HG02852 (cell line): ENCODE measurements at regions not wholly inside any gene's neighbourhood (a gene's known extent, or its start where the extent isn't known, plus 50 kb on each side); places are given as distances from the start of the nearest gene placed in this dataset.

Experiments used
- ATAC-seq: cut with Tn5 transposase; IDR thresholded peaks from one replicate; pipeline ENCODE4 v1.9.1; 2021; ENCODE audit warnings: mild to moderate bottlenecking, moderate library complexity; ENCODE audit not compliant: unreplicated experiment

DNA sequence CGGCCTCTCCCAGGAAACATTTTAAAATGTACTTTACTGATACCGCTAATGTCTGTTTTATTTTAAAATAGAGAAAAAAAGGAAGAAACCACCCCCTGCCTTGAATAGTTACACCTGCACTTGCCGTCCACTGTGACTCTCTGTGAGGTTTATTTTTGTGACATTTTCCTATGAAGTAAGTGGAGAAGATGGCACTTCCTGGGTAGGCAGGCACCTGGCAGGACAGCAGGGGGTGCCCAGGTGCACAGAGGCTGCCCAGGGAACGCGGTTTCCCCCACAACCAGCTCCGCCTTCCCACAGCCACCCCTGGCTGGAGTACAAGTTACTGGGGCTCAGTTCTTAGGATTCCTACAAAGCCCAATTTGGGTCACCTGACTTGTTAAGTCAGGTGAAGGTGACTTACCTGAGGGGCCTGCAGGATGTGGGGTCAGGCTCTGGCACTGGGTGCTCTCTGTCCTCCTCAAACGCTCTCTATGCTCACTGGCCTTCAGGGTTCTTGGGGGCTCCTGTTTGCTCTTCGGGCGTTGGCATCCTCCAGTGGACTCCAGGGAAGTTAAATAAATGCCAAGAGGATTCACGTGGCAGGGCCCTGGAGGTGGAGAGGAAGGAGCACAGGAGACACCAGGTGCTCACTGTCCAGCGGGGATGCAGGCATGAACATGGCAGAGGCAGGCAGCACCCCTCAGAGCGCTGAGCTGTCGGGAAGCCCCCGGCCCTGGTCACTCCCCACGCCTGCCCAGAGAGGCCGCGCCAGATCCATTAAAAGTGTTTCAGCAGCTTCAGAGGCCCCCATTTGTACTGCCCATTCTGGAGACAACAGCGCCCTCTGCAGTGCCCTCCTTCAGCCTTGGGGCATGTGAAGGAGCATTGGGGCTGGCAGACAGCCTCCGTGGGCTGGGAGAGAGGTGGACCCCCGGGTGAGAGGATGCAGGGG is 1021.2 kb downstream of the TBC1D22A start:
- ATAC-seq = no peak

DNA sequence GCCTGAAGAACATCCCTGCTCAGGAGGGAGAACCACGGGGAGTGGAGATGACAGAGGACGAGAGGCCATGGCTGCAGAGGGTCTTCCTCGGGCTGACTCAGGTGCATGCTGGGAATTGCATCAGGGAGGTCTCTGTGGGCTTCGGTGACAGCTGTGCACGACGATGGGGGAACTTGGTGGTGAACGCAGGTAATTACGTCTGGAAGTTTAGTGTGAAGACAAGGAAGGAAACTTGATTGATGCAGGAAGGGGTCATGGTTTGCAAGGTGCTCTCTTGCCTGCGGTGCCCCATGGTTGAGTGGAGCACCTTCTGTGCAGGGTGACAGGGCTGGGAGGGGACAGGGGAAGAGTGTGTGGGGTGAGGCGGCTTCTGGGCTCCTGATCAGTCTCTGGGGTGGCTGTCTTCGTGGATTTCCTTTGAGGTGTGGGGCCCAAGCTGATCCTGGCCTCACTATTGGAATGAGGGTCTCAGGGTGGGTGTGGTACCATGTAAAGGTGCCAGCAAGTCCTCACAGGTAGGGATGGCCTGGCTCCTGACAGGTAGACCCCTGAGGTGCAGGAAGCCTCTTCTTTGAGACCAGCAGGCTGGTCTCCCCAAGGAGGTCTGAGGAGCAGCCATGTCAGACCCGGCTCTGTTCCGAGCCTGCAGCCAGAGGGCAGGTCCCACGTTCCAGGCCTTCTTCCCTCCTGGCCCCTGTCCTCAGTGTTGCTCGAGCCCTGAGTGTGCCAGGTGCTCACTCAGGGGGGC is 1020.1 kb downstream of the TBC1D22A start:
- no peak for ATAC-seq

DNA sequence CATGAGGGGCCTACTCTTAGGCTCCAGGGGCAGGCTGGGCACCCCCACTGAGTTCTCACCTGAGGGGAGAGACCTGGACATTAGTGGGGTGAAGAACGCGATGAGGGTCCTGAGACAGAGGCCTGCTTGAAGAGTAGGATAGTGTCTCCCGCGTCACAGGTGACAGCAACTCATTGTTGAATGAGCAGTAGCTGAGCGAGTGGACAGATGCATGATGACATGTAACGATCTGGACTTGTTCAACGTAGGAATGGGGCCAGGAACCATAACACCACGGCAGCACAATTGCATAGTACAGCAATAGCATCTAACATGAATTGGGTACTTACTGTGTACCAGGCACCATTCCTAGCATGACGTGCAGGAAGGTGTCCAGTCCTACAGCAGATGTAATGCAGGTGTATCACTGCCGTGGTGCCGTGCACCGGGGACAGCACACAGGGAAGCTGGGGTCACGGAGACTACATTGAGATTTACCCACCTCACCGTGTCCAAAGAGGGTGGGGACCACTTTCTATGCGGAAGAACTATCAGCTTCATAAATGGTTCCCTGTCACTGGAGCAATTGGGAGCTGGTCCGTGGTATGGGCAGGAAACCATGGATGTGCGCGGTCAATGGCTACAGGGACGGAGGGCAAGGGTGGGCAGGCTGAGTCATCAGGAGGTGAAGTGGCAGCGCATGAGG is 1019.1 kb downstream of the TBC1D22A start:
- ATAC-seq = no peak

DNA sequence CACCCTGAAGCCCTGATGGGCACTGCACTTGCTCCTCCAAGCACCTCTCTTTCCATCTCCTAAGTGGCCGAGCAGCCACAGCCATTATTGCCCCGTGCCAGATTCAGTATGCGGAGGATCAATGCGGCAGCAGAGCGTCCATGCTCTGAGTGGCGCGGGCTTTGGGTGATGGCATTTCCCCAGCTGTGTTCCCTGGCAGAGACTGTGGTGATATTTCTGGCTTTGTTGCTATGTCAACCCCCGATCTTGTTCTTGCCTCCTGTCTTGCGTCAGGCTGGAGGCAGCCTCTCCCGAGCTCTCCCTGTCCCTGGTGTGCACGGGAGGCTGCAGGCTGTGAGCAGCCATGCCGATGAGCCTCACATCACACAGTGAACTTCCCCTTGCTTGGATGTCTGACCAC is 1018.6 kb downstream of the TBC1D22A start:
- ATAC-seq = no peak

DNA sequence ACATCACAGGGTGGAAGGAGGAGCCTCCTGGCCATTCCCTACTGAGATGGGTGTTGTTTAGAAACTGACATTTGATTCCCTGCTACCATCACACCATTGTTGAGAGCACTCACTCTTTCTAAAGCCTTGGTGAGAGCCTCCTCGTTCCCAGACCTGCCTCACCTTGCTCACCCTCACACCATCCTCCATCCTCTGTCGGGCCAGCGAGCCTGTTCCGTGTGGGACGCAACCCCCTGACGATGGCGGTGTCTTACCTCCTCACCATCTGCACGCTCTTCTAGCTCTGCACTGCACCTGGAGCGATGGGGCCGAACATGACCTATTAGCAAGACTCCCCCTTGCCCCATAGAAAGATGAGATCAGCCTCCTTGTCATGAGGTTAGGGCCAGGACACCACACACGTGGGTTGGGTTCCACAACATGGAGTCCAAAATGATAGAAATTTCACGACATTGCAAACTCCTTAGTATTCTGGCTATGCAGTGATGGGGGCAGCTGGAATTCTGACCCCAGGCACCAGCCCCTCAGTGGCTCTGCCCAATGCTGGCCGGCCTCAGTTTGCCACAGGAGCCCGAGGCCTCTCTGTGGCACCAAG is 1017.9 kb downstream of the TBC1D22A start:
- ATAC-seq = no peak

DNA sequence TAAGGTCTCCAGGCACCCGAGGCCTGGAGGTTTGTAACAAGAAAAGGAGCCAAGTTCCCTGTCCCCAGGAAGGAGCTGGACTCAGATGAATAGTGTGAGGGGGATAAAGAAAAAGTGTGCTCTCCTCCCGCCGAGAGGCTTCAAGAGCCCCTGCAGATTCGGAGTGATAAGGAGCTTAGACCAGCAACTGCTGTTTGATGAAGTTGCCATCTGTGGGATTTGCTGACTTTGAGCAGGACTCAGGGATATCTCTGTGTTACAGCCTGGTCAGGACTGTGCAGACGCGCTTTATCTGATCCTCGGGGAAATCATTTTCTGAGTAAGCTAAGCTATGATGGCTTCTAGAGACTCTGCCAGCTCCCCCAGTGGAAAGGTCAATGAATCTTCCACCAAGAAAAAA is 1017.0 kb downstream of the TBC1D22A start:
- no peak for ATAC-seq

DNA sequence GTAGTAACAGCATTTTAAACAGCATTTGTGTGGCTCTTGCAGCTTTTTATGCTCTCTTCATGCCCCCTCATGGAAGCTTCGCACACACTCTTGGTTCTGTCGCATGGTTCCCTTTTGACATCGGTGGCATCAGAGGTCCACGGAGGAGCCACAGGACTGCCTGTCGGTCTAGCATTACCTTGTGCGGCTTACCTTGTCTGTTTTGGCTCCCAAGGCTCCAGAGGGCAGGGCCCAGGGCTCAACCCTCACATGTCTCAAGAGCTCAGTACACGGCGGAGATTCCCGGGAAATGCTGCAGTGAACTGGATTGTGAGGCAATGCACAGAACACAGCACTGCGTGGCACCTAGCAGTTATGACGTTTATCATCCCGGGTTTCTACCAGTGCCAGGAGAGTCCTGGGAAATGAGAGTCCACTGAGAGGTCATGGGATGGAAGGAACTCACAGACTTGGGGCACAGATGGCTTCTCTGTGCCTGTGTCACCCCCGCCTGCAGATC is 1015.8 kb downstream of the TBC1D22A start:
- ATAC-seq = no peak

DNA sequence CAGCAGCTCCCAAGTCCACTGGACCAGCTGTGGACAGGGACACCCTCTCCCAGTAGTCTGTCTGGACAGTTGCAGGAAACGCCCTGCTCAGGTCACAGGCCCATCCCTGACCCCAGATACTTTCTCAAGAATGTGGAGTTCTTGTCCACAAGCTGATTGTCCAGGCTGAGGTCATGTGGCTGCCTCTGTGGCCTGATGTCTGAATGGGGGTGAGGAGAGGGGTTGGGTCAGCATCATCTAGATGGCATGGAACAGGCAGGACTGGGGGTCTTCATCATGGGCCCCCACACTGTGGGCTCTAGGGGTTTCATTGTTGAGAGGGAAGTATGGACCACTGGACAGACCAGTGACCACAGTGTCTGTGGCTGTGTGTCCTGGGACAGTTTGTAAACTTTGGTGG is 1015.0 kb downstream of the TBC1D22A start:
- ATAC-seq = no peak

DNA sequence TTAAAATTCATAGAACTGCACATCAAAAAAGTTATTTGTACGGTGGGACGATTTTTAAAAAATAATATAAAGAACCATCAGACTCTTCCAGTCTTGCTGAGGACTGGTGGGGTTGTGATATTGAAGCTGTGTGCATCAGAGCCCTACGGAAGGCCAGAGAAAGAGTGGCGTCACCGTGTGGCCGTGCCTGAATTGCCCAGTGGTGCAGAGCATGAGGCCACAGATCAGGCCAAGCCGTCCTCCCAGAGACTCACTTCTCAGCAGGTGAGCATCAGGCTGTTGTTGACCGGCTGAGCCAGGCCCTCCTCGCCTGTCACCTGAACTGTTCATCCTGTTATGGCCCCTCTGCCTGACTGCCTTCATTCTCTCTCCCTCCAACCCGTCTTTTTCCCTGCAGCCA is 1013.9 kb downstream of the TBC1D22A start:
- ATAC-seq = no peak

DNA sequence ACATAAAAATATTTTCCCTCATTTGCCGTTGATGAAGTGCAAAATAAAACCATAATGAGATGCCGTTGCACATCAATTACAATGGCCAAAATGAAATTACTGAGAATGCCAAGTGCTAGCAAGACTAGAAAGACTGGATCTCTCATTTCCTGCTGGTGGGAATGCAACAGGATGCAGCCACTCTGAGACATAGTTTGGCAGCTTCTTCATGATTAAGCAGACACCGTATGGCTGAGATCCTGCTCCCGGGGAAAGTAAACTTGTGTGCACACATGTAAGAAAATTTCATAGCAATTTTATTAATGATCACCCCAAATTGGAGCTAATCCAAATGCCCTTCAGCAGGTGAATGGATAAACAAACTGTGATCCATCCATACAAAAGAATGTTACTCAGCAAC is 1013.2 kb downstream of the TBC1D22A start:
- ATAC-seq = no peak

DNA sequence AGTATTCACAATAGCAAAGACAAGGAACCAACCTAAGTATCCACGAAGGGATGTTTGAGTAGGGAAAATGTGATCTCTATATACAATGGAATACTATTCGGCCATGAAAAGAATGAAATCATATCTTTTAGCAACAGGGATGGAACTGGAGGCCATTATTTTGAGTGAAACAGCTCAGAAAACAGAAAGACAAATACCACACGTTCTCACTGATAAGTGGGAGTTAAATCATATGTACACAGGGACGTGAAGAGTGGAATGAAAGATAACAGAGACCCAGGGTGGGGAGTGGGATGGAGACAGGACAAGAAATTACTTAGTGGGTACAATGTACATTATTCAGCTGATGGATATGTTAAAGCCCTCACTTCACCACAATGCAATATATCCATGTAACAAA is 1012.7 kb downstream of the TBC1D22A start:
- ATAC-seq = no peak

DNA sequence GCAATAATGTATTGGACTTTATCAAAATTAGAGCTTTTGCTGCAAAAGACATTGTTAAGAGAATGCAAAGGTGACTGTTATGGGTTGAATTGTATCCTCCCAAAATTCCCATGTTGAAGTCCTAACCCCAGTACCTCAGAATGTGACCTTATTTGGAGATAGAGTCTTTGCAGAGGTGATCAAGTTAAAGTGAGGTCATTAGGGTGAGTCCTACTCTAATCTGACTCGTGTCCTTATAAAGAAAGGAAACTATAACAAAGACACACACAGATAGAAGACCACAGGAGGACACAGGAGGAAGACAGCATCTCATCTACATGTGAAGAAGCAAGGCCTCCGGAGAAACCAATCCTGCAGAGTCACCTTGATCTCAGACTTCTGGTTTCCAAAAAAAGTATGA is 1011.2 kb downstream of the TBC1D22A start:
- no peak for ATAC-seq

DNA sequence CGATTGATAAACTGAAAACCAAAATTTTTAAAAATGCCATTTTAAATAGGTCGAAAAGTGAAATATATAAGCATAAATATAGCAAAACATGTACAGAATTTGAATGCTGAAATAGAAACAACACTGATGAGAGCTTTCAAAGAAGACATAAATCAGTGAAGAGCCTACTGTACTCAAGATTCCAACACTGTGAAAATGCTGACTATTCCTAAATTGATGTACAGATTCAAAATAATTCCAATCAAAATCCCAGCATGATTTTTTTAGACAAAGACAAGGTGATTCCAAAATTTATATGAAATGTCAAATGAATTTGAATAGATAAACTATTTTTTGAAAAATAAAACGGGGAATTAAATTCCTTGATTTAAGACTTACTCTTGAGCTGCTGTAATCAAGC is 1010.4 kb downstream of the TBC1D22A start:
- no peak for ATAC-seq

DNA sequence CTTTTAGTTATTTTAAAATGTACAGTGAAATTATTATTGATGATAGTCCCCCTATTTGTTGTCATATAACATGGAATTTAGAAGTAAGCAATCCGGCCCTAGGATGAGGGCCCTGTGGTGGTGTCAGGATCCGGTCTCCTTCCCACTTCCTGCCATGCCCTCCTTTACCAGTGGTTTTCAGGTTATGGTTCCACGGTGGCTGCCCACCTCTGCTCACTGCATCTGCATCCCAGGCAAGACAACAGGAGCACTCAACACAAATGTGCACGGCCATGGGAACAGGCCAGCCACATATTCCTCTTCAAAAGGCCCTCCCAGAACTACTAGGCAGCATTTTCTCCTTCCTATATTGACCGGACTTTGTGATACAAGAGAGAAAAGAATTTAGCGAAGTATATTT is 1007.2 kb downstream of the TBC1D22A start:
- no peak for ATAC-seq

DNA sequence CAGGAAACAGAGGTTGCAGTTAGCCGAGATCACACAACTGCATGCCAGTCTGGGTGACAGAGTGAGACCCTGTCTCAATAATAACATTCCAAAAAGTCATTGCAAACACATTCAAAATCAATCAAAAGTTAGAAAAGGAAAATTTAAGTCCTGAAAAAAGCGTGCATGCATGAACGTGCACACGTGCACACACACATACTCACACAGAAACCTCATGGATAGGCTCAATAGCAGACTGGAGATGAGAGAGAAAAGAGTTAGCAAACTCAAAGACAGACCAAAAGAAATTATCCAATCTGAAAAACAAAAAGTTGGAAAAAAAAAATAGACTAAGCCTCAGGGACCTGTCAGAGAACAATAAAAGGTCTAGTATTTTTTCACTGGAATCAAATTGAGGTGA is 1005.6 kb downstream of the TBC1D22A start:
- no peak for ATAC-seq

DNA sequence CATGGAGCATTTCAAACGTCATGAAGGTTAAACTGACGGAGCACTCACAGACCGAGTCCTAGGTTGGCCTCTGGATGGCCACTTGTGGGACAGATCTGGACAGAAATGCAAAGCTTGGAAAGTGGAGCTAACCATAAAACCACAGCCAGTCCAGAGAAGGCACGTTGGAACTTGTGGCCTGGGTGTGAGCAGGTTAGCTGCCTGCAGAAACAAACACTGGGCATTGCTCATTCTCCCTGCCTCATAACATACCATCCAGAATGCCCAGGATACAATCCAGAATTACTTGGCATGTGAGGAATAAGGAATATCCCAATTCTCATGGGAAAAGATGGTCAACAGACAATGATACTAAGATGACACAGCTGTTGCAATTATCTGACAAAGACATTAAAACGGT is 1005.0 kb downstream of the TBC1D22A start:
- no peak for ATAC-seq

DNA sequence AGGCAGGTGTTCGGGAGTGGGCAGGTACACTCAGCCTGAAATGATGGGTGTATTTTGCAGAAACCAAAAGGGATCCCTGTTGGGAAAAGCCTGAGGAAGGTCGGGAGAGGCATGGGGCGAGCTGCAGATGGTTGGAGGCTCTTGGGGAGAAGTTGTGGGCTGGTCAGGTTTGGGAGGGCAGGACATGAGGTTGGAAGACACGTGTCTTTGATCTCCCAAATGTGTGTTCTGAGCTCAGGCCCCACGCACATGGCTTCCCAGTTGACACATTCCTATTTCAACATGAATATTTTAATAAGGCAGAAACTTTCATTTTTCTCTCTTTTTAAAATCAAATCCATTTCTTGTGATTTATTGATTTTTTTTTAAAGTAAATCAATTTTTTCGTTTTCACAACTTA is 1003.3 kb downstream of the TBC1D22A start:
- no peak for ATAC-seq

DNA sequence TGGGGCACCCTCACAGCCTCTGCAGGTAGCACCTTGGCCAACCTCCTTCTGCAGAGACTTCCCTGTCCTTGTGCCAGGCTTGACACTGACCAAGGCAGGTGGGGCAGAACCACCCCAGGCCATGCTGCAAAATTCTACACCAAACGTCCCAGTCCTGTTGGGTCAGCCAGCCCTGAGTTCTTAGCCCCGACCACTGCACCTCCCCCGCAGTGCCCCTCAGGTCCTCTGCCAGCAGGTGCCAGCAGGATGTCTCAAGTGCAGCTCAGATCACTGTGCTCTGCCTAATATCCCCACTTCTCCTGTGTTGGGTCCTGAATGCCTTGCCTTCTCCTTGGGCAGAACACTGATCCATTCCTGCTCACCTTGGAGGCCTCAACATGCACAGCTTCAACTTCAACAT is 999.7 kb downstream of the TBC1D22A start:
- ATAC-seq = no peak

DNA sequence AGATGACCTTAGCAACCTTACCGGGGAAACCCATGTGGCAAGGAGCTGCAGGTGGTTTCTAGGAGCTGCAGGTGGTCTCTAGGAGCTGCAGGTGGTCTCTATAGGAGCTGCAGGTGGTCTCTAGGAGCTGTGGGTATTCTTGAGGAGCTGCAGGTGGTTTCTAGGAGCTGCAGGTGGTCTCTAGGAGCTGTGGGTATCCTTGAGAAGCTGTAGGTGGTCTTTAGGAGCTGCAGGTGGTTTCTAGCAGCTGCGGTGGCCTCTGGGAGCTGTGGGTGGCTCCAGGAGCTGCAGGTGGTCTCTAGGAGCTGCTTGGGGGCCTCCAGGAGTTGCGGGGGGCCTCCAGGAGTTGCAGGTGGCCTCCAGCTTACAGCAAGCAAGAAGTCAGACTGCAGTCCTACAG is 997.5 kb downstream of the TBC1D22A start:
- no peak for ATAC-seq

DNA sequence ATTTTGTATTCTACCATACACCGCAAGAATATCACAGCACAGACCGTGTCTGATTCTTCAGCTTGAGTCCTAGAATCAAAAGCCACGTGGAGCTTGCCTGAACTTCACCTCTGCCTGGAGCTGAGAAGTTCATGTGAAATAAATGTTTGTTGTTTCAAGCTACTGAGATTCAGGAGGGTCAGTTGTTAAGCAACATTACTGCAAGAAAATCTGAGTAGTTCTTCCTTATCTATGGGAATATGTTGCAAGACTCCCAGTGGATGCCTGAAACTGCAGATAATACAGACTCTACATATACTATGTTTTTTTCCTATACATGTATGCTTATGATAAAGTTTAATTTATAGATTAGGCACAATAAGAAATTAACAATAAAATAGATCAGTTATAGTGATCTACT is 995.3 kb downstream of the TBC1D22A start:
- no peak for ATAC-seq

DNA sequence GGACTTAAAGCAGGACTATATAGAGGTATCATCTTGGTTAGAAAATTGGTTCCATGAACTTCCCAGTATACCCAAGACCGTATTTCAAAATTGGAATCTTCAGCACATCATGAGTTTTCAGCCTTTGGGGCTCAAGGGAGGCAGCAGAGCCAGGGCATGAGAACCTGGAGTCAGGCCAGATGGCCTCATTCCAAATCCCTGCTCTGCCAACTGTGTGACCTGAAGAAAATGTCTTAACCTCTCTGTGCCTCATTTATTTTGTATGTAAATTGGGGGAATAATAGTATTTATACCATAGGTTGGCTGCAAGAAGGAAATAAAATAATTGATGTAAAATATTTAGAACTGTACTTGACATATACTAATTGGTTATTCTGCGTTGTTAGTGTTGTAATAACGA is 987.6 kb downstream of the TBC1D22A start:
- ATAC-seq = no peak
